Caco-2 (cell line): ENCODE measurements at regions not wholly inside any gene's neighbourhood (a gene's known extent, or its start where the extent isn't known, plus 50 kb on each side); places are given as distances from the start of the nearest gene placed in this dataset.

Source experiments
- BruUV-seq: library from RNA; stranded (reverse); fragments of 400-500 nt; replicated peaks from 2 replicates; lab custom pipeline; 2021; lab: Mats Ljungman, UMichigan
- CTCF ChIA-PET: fragments of 300-600 bp; sonication (Branson Sonifier 250); formaldehyde crosslinking; loops from one replicate; lab custom pipeline; 2022; ENCODE audit warnings: antibody characterized with exemption; lab: Charles Lee
- POLR2A ChIA-PET: fragments of 300-600 bp; sonication (Branson Sonifier 250); formaldehyde crosslinking; loops from one replicate; lab custom pipeline; 2022; ENCODE audit warnings: antibody characterized with exemption; lab: Charles Lee
- DNase-seq, 2 experiments: peaks; one replicate each; pipeline versions ENCODE4 v3.0.0 to v3.0.0-alpha.2; 2020 to 2022
- H3K27me3 ChIP-seq: replicated peaks from 2 replicates; pipeline ENCODE4 v1.6.0; 2011; ENCODE audit warnings: low read length; ENCODE audit not compliant: control insufficient read depth, insufficient read depth
- H3K36me3 ChIP-seq: 2 replicates; pipeline ENCODE4 v1.5.1; 2011; ENCODE audit warnings: low read length; ENCODE audit not compliant: control insufficient read depth, insufficient read depth
- H3K4me1 ChIP-seq: fragments of 250-450 bp; sonication (Bioruptor Pico); 2 replicates; pipeline ENCODE4 v1.5.1; 2020; ENCODE audit warnings: mild to moderate bottlenecking
- H3K4me3 ChIP-seq: 2 replicates; pipeline ENCODE4 v1.5.1; 2011; ENCODE audit warnings: low read depth, mild to moderate bottlenecking, control low read depth, low read length
- H3K9me3 ChIP-seq: fragments of 250-450 bp; sonication (Bioruptor Pico); 2 replicates; pipeline ENCODE4 v1.5.1; 2020; ENCODE audit warnings: mild to moderate bottlenecking, moderate library complexity
- H3K27ac Mint-ChIP-seq: one replicate; pipeline ENCODE4 v1.8.0; 2022; ENCODE audit warnings: mixed read lengths; ENCODE audit not compliant: unreplicated experiment
- H3K27me3 Mint-ChIP-seq: one replicate; pipeline ENCODE4 v1.8.0; 2022; ENCODE audit warnings: mixed read lengths; ENCODE audit not compliant: insufficient read depth, unreplicated experiment
- H3K36me3 Mint-ChIP-seq: one replicate; pipeline ENCODE4 v1.8.0; 2022; ENCODE audit warnings: mild to moderate bottlenecking, mixed read lengths; ENCODE audit not compliant: insufficient read depth, unreplicated experiment
- H3K4me1 Mint-ChIP-seq: one replicate; pipeline ENCODE4 v1.8.0; 2022; ENCODE audit warnings: low read depth, mixed read lengths; ENCODE audit not compliant: unreplicated experiment
- H3K4me3 Mint-ChIP-seq: one replicate; pipeline ENCODE4 v1.8.0; 2022; ENCODE audit warnings: mild to moderate bottlenecking, moderate library complexity, mixed read lengths; ENCODE audit not compliant: unreplicated experiment
- H3K9me3 Mint-ChIP-seq: one replicate; pipeline ENCODE4 v1.8.0; 2022; ENCODE audit warnings: mixed read lengths; ENCODE audit not compliant: unreplicated experiment
- intact Hi-C: fragments of 100-400 bp; cut with micrococcal nuclease; formaldehyde crosslinking; loops from one replicate; pipeline ENCODE4 v1.10.0; 2022; ENCODE audit not compliant: unreplicated experiment
- TF ChIP-seq, protein P1 (sequence below), 2 experiments: fragments of 200-600 bp in 1 of 2; IDR thresholded peaks; 1 replicate in 1 of 2; 2 replicates in 1 of 2; pipeline versions ENCODE4 v1.5.1 to v1.8.0; 2011 to 2022; ENCODE audit warnings: antibody characterized with exemption in 1 of 2, control low read depth in 1 of 2, inconsistent platforms in 1 of 2, low read depth in 1 of 2, low read length in 1 of 2, mild to moderate bottlenecking in 1 of 2, moderate library complexity in 1 of 2; ENCODE audit not compliant: insufficient read depth in 1 of 2, severe bottlenecking in 1 of 2, unreplicated experiment in 1 of 2

DNA sequence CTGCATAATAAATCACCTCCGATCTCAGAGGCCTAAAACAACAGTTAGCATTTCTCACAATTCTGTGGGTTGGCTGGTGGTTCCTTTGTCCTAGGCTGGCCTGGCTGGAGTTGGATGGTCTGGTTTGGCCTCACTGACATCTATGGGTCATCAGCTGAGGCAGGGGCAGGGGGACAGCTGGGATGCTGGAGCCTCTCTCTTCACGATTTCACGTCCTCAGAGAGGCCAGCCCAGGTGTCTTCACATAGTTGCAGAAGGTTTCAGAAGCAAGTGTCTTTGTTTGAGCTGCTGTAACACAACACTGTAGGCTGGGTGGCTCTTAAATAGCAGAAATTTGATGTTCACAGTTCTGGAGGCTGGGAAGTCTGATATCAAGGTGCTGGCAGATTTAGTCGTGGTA lies 155.5 kb upstream of the CACNA1E start:
- no peaks in the 10 kb centered on the region for H3K4me1 Mint-ChIP-seq
- Histone ChIP-seq H3K9me3 (no peaks in the 10 kb centered on the region), H3K4me1 (no peaks in the 10 kb centered on the region), H3K36me3 (no peaks in the 10 kb centered on the region), H3K4me3 (no peak overlapping the region), H3K27me3 (no peaks in the 10 kb centered on the region)
- intact Hi-C loops = no loop called here
- DNase-seq = no peak
- peaks cover 18% of the 10 kb centered on the region for H3K27me3 Mint-ChIP-seq
- H3K9me3 Mint-ChIP-seq = no peaks in the 10 kb centered on the region
- TF ChIP-seq, protein P1, sequence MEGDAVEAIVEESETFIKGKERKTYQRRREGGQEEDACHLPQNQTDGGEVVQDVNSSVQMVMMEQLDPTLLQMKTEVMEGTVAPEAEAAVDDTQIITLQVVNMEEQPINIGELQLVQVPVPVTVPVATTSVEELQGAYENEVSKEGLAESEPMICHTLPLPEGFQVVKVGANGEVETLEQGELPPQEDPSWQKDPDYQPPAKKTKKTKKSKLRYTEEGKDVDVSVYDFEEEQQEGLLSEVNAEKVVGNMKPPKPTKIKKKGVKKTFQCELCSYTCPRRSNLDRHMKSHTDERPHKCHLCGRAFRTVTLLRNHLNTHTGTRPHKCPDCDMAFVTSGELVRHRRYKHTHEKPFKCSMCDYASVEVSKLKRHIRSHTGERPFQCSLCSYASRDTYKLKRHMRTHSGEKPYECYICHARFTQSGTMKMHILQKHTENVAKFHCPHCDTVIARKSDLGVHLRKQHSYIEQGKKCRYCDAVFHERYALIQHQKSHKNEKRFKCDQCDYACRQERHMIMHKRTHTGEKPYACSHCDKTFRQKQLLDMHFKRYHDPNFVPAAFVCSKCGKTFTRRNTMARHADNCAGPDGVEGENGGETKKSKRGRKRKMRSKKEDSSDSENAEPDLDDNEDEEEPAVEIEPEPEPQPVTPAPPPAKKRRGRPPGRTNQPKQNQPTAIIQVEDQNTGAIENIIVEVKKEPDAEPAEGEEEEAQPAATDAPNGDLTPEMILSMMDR (IDR thresholded peaks at IDR 0.05; ENCODE audit: insufficient read depth in 1 of 2, low read depth in 1 of 2, low read length in 1 of 2, severe bottlenecking in 1 of 2, unreplicated experiment in 1 of 2) = no peak
- ChIA-PET CTCF (no interaction called here), POLR2A (no interaction called here)
- H3K36me3 Mint-ChIP-seq = no peaks in the 10 kb centered on the region
- no peak overlapping the region for H3K4me3 Mint-ChIP-seq
- no TSS peak for BruUV-seq
- H3K27ac Mint-ChIP-seq = no peak overlapping the region

DNA sequence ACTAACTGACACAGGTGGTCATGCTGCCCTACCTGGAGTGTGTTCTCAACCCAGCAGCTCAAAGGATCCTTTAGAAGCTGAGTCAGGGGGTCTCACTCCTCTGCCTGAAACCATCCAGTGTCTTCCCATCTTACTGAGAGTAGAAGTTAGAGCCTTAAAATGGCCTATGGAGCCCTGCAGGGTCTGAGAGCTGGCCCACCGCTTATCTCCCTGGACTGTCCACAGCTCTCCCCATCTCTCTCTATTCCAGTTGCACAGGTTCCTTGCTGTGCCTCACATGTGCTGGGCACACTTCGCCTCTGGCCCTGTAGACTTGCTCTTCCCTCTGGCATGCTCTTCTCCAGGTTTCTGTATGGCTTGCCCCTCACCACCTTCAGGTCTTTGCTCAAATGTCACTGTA lies 148.6 kb upstream of the CACNA1E start:
- no peaks in the 10 kb centered on the region for H3K4me1 ChIP-seq
- H3K27me3 Mint-ChIP-seq = no peaks in the 10 kb centered on the region
- intact Hi-C loops = no loop called here
- no peak overlapping the region for H3K4me3 Mint-ChIP-seq
- no peaks in the 10 kb centered on the region for H3K36me3 ChIP-seq
- no peak overlapping the region for H3K27ac Mint-ChIP-seq
- ChIA-PET POLR2A (no interaction called here), CTCF (no interaction called here)
- no peak for DNase-seq
- no peaks in the 10 kb centered on the region for H3K4me1 Mint-ChIP-seq
- TF ChIP-seq, protein P1 (IDR thresholded peaks at IDR 0.05; ENCODE audit: insufficient read depth in 1 of 2, low read depth in 1 of 2, low read length in 1 of 2, severe bottlenecking in 1 of 2, unreplicated experiment in 1 of 2) = no peak
- no peaks in the 10 kb centered on the region for H3K9me3 ChIP-seq
- no peaks in the 10 kb centered on the region for H3K36me3 Mint-ChIP-seq
- H3K9me3 Mint-ChIP-seq = peaks cover 10% of the 10 kb centered on the region
- no peak overlapping the region for H3K4me3 ChIP-seq
- BruUV-seq = no TSS peak
- no peaks in the 10 kb centered on the region for H3K27me3 ChIP-seq

DNA sequence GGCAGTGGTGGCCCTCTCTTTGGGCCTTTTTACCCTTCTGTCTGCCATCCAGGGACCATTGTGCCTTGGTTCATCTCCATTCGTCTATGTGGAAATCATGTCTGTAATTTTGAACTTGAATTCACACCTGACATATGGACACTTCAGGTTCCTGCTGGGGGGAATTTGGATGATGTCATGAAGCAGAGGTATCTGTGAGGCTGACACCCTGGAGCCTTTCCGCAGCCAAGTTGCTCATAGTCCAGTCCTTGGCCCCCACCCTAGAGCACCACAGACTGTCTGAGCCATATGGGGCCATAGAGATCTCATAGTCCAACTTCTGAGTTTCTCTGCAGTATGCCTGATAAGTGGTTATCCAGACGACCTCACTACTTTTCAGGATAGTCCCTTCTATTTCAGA lies 147.7 kb upstream of the CACNA1E start:
- H3K4me1 Mint-ChIP-seq = no peaks in the 10 kb centered on the region
- no peak overlapping the region for H3K27ac Mint-ChIP-seq
- H3K4me3 Mint-ChIP-seq = no peak overlapping the region
- no peaks in the 10 kb centered on the region for H3K36me3 Mint-ChIP-seq
- Histone ChIP-seq H3K4me3 (no peak overlapping the region), H3K27me3 (no peaks in the 10 kb centered on the region), H3K9me3 (no peaks in the 10 kb centered on the region), H3K36me3 (no peaks in the 10 kb centered on the region), H3K4me1 (no peaks in the 10 kb centered on the region)
- H3K27me3 Mint-ChIP-seq = peaks cover 2% of the 10 kb centered on the region
- DNase-seq = no peak
- BruUV-seq = no TSS peak
- CTCF ChIA-PET = no interaction called here
- intact Hi-C loops = no loop called here
- peaks cover 10% of the 10 kb centered on the region for H3K9me3 Mint-ChIP-seq
- TF ChIP-seq, protein P1 (IDR thresholded peaks at IDR 0.05; ENCODE audit: insufficient read depth in 1 of 2, low read depth in 1 of 2, low read length in 1 of 2, severe bottlenecking in 1 of 2, unreplicated experiment in 1 of 2) = no peak
- POLR2A ChIA-PET = no interaction called here
